ENCODE measurements at regions not wholly inside any gene's neighbourhood (a gene's known extent, or its start where the extent isn't known, plus 50 kb on each side); places are given as distances from the start of the nearest gene placed in this dataset.
"Not testable (repeated sequence)": the region's sequence is repeated elsewhere in the genome, so short reads cannot be mapped to it uniquely, and the experiment has no call there.

GRCh38 chr10:21105331-21105730 is 208.2 kb upstream of the NEBL start:
- H3K36me3 ChIP-seq (ENCODE audit: insufficient read depth, low read length); H3K36me3 Mint-ChIP-seq; H3K27me3 ChIP-seq (ENCODE audit: insufficient read depth, low read length, poor library complexity, severe bottlenecking); CTCF ChIA-PET; H3K4me1 ChIP-seq (ENCODE audit: insufficient read depth, low read length); DNase-seq; H3K9me3 ChIP-seq (ENCODE audit: low read length); H3K9me3 Mint-ChIP-seq; H3K27ac Mint-ChIP-seq; H3K4me1 Mint-ChIP-seq; H3K4me3 Mint-ChIP-seq; H3K4me3 ChIP-seq (ENCODE audit: low read length); POLR2A ChIA-PET; H3K27ac ChIP-seq (ENCODE audit: low read depth, low read length): not testable (repeated sequence)
- peaks cover 4 to 12% of the 10 kb centered on the region in 2 donors for H3K27me3 Mint-ChIP-seq

GRCh38 chr10:21100871-21101514 is 203.9 kb upstream of the NEBL start:
- Mint-ChIP-seq H3K4me1 (peaks cover 0 to 5% (median 0%) of the 10 kb centered on the region in 3 donors), H3K27me3 (peaks cover 0 to 2% of the 10 kb centered on the region in 2 donors), H3K36me3 (no peaks in the 10 kb centered on the region), H3K4me3 (no peak overlapping the region), H3K27ac (no peak overlapping the region), H3K9me3 (peaks cover 0 to 2% (median 0%) of the 10 kb centered on the region in 5 donors)
- H3K9me3 ChIP-seq (ENCODE audit: low read length): no peaks in the 10 kb centered on the region
- ChIA-PET CTCF (no interaction called here), POLR2A (no interaction called here)
- H3K4me1 ChIP-seq (ENCODE audit: insufficient read depth, low read length): no peaks in the 10 kb centered on the region
- no peak overlapping the region for H3K27ac ChIP-seq (ENCODE audit: low read depth, low read length)
- no peak for DNase-seq
- H3K27me3 ChIP-seq (ENCODE audit: insufficient read depth, low read length, poor library complexity, severe bottlenecking): no peaks in the 10 kb centered on the region
- H3K4me3 ChIP-seq (ENCODE audit: low read length): no peak overlapping the region
- no peaks in the 10 kb centered on the region for H3K36me3 ChIP-seq (ENCODE audit: insufficient read depth, low read length)

- CTCF ChIA-PET: no interaction called here
These were observed 203.1 kb upstream of the NEBL start for GRCh38 chr10:21100190-21100589.

GRCh38 chr10:21099291-21100062 is 202.4 kb upstream of the NEBL start:
- H3K4me3 ChIP-seq (ENCODE audit: low read length): no peak overlapping the region
- Mint-ChIP-seq H3K9me3 (no peaks in the 10 kb centered on the region), H3K4me1 (peaks cover 0 to 5% (median 0%) of the 10 kb centered on the region in 3 donors), H3K27me3 (peaks cover 0 to 2% of the 10 kb centered on the region in 2 donors), H3K4me3 (no peak overlapping the region), H3K27ac (no peak overlapping the region), H3K36me3 (no peaks in the 10 kb centered on the region)
- CTCF ChIA-PET: no interaction called here
- H3K9me3 ChIP-seq (ENCODE audit: low read length): no peaks in the 10 kb centered on the region
- DNase-seq: no peak
- H3K36me3 ChIP-seq (ENCODE audit: insufficient read depth, low read length): no peaks in the 10 kb centered on the region
- no peak overlapping the region for H3K27ac ChIP-seq (ENCODE audit: low read depth, low read length)
- H3K27me3 ChIP-seq (ENCODE audit: insufficient read depth, low read length, poor library complexity, severe bottlenecking): no peaks in the 10 kb centered on the region
- no peaks in the 10 kb centered on the region for H3K4me1 ChIP-seq (ENCODE audit: insufficient read depth, low read length)
- POLR2A ChIA-PET: no interaction called here

More at GRCh38 chr10:21100190-21100589, 203.1 kb upstream of the NEBL start:
- Histone ChIP-seq H3K27me3 (ENCODE audit: insufficient read depth, low read length, poor library complexity, severe bottlenecking) (no peaks in the 10 kb centered on the region), H3K27ac (ENCODE audit: low read depth, low read length) (no peak overlapping the region), H3K4me1 (ENCODE audit: insufficient read depth, low read length) (no peaks in the 10 kb centered on the region), H3K9me3 (ENCODE audit: low read length) (no peaks in the 10 kb centered on the region), H3K36me3 (ENCODE audit: insufficient read depth, low read length) (no peaks in the 10 kb centered on the region), H3K4me3 (ENCODE audit: low read length) (no peak overlapping the region)
- POLR2A ChIA-PET: no interaction called here
- Mint-ChIP-seq H3K27ac (no peak overlapping the region), H3K36me3 (no peaks in the 10 kb centered on the region), H3K4me3 (no peak overlapping the region), H3K4me1 (peaks cover 0 to 5% (median 0%) of the 10 kb centered on the region in 3 donors), H3K9me3 (no peaks in the 10 kb centered on the region), H3K27me3 (peaks cover 0 to 2% of the 10 kb centered on the region in 2 donors)
- DNase-seq: no peak

- Histone ChIP-seq H3K4me1 (ENCODE audit: insufficient read depth, low read length) (no peaks in the 10 kb centered on the region), H3K27ac (ENCODE audit: low read depth, low read length) (no peak overlapping the region), H3K36me3 (ENCODE audit: insufficient read depth, low read length) (no peaks in the 10 kb centered on the region), H3K9me3 (ENCODE audit: low read length) (no peaks in the 10 kb centered on the region), H3K4me3 (ENCODE audit: low read length) (no peak overlapping the region), H3K27me3 (ENCODE audit: insufficient read depth, low read length, poor library complexity, severe bottlenecking) (no peaks in the 10 kb centered on the region)
- ChIA-PET CTCF (no interaction called here), POLR2A (no interaction called here)
- Mint-ChIP-seq H3K4me3 (no peak overlapping the region), H3K9me3 (peaks cover 0 to 2% (median 0%) of the 10 kb centered on the region in 5 donors), H3K4me1 (peaks cover 0 to 5% (median 0%) of the 10 kb centered on the region in 3 donors), H3K27me3 (peaks cover 0 to 2% of the 10 kb centered on the region in 2 donors), H3K27ac (no peak overlapping the region), H3K36me3 (no peaks in the 10 kb centered on the region)
- no peak for DNase-seq
These were observed 200.8 kb upstream of the NEBL start for GRCh38 chr10:21097926-21098355.

GRCh38 chr10:21095494-21096055 is 198.5 kb upstream of the NEBL start:
- H3K9me3 ChIP-seq (ENCODE audit: low read length): no peaks in the 10 kb centered on the region
- CTCF ChIA-PET: no interaction called here
- H3K27me3 ChIP-seq (ENCODE audit: insufficient read depth, low read length, poor library complexity, severe bottlenecking): no peaks in the 10 kb centered on the region
- peaks cover 0 to 2% (median 0%) of the 10 kb centered on the region in 5 donors for H3K9me3 Mint-ChIP-seq
- H3K36me3 ChIP-seq (ENCODE audit: insufficient read depth, low read length): no peaks in the 10 kb centered on the region
- no peaks in the 10 kb centered on the region for H3K36me3 Mint-ChIP-seq
- no peak overlapping the region for H3K27ac ChIP-seq (ENCODE audit: low read depth, low read length)
- H3K27me3 Mint-ChIP-seq: peaks cover 0 to 4% of the 10 kb centered on the region in 2 donors
- H3K4me1 ChIP-seq (ENCODE audit: insufficient read depth, low read length): no peaks in the 10 kb centered on the region
- DNase-seq: no peak
- H3K27ac Mint-ChIP-seq: no peak overlapping the region
- POLR2A ChIA-PET: no interaction called here
- no peak overlapping the region for H3K4me3 Mint-ChIP-seq
- peaks cover 0 to 5% (median 0%) of the 10 kb centered on the region in 3 donors for H3K4me1 Mint-ChIP-seq
- no peak overlapping the region for H3K4me3 ChIP-seq (ENCODE audit: low read length)

- ChIA-PET POLR2A (no interaction called here), CTCF (no interaction called here)
- no peaks in the 10 kb centered on the region for H3K27me3 ChIP-seq (ENCODE audit: insufficient read depth, low read length, poor library complexity, severe bottlenecking)
- H3K27ac ChIP-seq (ENCODE audit: low read depth, low read length): no peak overlapping the region
- no peaks in the 10 kb centered on the region for H3K9me3 ChIP-seq (ENCODE audit: low read length)
- no peak overlapping the region for H3K27ac Mint-ChIP-seq
- peaks cover 0 to 2% (median 0%) of the 10 kb centered on the region in 5 donors for H3K9me3 Mint-ChIP-seq
- H3K4me3 Mint-ChIP-seq: no peak overlapping the region
- no peak overlapping the region for H3K4me3 ChIP-seq (ENCODE audit: low read length)
- H3K36me3 Mint-ChIP-seq: no peaks in the 10 kb centered on the region
- no peak for DNase-seq
- no peaks in the 10 kb centered on the region for H3K4me1 ChIP-seq (ENCODE audit: insufficient read depth, low read length)
- no peaks in the 10 kb centered on the region for H3K36me3 ChIP-seq (ENCODE audit: insufficient read depth, low read length)
- peaks cover 0 to 4% of the 10 kb centered on the region in 2 donors for H3K27me3 Mint-ChIP-seq
- H3K4me1 Mint-ChIP-seq: peaks cover 0 to 5% (median 0%) of the 10 kb centered on the region in 3 donors
These were observed 198.0 kb upstream of the NEBL start for GRCh38 chr10:21095073-21095472.

All from CD8-positive, alpha-beta memory T cell (primary cell).